Upper lobe of left lung (tissue), 6 donors: ENCODE measurements at regions not wholly inside any gene's neighbourhood (a gene's known extent, or its start where the extent isn't known, plus 50 kb on each side); places are given as distances from the start of the nearest gene placed in this dataset.

Source experiments
- ATAC-seq, 2 donors: fragments of 200-7000 bp; cut with Tn5 transposase; one replicate each; pipeline ENCODE4 v1.9.1; 2022; ENCODE audit warnings: mild to moderate bottlenecking in 2 of 2, moderate library complexity in 2 of 2; ENCODE audit not compliant: low FRiP score in 2 of 2
- DNase-seq, 2 donors: peaks; one replicate each; pipeline ENCODE4 v3.0.0-alpha.2; 2019 to 2020
- H3K27ac ChIP-seq, 4 donors: fragments of 200-600 bp; sonication (generic); one replicate each; pipeline ENCODE4 v1.5.1; 2016 to 2019
- H3K27me3 ChIP-seq, 4 donors: fragments of 200-600 bp; sonication (generic); one replicate each; pipeline ENCODE4 v1.5.1; 2017 to 2019
- H3K36me3 ChIP-seq, 4 donors: fragments of 200-600 bp; sonication (generic); one replicate each; pipeline ENCODE4 v1.5.1; 2016 to 2019
- H3K4me1 ChIP-seq, 4 donors: fragments of 200-600 bp; sonication (generic); one replicate each; pipeline ENCODE4 v1.5.1; 2018 to 2019
- H3K4me3 ChIP-seq, 4 donors: fragments of 200-600 bp; sonication (generic); one replicate each; pipeline ENCODE4 v1.5.1; 2017 to 2019; ENCODE audit warnings: mild to moderate bottlenecking in 2 of 4, moderate library complexity in 1 of 4
- H3K9me3 ChIP-seq, 4 donors: fragments of 200-600 bp; sonication (generic); one replicate each; pipeline ENCODE4 v1.5.1; 2018 to 2019
- EP300 ChIP-seq, 4 donors: sonication (generic); formaldehyde crosslinking; IDR thresholded peaks; one replicate each; pipeline ENCODE4 v1.5.1; 2017; ENCODE audit warnings: antibody characterized with exemption in 4 of 4, control low read depth in 2 of 4
- POLR2A ChIP-seq, 4 donors: fragments of 450-650 bp; IDR thresholded peaks; one replicate each; pipeline ENCODE4 v1.5.1; 2016 to 2017; ENCODE audit warnings: antibody characterized with exemption in 4 of 4, mild to moderate bottlenecking in 2 of 4
- POLR2AphosphoS5 ChIP-seq, 2 donors: sonication (generic); formaldehyde crosslinking; IDR thresholded peaks; one replicate each; pipeline ENCODE4 v1.5.1; 2017; ENCODE audit warnings: antibody characterized with exemption in 2 of 2
- WGBS, 2 donors: methylation state at CpG; one replicate each; pipeline ENCODE4 v1.1.5; 2017 to 2018; 5-methylcytosine and 5-hydroxymethylcytosine counted together
- TF ChIP-seq, protein P1 (sequence below), 6 experiments: fragments of 450-650 bp in 4 of 6; fragments of 200-600 bp in 2 of 6; sonication (generic) in 2 of 6; IDR thresholded peaks; one replicate each; pipeline ENCODE4 v1.5.1; 2016 to 2019; ENCODE audit warnings: antibody characterized with exemption in 6 of 6
- donor health status: DM: no; HTN: no; CAD: no; lungs with moderate emphysema.
- donor health status: DM: no; HTN: yes; CAD: no; lungs with severe emphysema.

DNA sequence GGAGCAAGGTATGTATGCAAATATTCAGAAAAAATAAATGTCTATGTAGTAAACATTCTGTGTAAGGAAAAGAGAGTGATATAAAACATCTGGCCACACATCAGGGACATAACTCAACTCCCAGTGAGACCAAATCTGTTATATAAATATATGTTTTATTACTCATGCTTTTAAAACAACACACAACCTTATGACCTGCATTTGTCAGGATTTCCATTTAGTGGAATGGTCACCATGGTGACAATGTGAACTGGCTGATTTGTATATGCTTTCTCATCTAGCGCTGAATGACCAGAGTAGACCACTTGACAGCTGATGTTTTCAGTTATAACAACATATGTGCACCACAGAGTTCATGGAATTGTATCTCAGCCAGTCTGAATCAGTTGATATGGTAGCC lies 551.7 kb downstream of the HTR7 start:
- H3K36me3 ChIP-seq: no peaks in the 10 kb centered on the region
- no peaks in the 10 kb centered on the region for H3K9me3 ChIP-seq
- H3K4me3 ChIP-seq: no peak overlapping the region
- no peaks in the 10 kb centered on the region for H3K27me3 ChIP-seq
- DNase-seq (no peak), ATAC-seq (no peak)
- no peak overlapping the region for H3K27ac ChIP-seq
- WGBS, 2 donors: 38 to 71% methylated on average over 1 of the region's 1 CpG
- no peaks in the 10 kb centered on the region for H3K4me1 ChIP-seq
- TF ChIP-seq POLR2AphosphoS5 (IDR thresholded peaks at IDR 0.05) (no peak), EP300 (IDR thresholded peaks at IDR 0.05) (no peak), POLR2A (IDR thresholded peaks at IDR 0.05) (no peak)
- TF ChIP-seq, protein P1, sequence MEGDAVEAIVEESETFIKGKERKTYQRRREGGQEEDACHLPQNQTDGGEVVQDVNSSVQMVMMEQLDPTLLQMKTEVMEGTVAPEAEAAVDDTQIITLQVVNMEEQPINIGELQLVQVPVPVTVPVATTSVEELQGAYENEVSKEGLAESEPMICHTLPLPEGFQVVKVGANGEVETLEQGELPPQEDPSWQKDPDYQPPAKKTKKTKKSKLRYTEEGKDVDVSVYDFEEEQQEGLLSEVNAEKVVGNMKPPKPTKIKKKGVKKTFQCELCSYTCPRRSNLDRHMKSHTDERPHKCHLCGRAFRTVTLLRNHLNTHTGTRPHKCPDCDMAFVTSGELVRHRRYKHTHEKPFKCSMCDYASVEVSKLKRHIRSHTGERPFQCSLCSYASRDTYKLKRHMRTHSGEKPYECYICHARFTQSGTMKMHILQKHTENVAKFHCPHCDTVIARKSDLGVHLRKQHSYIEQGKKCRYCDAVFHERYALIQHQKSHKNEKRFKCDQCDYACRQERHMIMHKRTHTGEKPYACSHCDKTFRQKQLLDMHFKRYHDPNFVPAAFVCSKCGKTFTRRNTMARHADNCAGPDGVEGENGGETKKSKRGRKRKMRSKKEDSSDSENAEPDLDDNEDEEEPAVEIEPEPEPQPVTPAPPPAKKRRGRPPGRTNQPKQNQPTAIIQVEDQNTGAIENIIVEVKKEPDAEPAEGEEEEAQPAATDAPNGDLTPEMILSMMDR (IDR thresholded peaks at IDR 0.05): no peak

DNA sequence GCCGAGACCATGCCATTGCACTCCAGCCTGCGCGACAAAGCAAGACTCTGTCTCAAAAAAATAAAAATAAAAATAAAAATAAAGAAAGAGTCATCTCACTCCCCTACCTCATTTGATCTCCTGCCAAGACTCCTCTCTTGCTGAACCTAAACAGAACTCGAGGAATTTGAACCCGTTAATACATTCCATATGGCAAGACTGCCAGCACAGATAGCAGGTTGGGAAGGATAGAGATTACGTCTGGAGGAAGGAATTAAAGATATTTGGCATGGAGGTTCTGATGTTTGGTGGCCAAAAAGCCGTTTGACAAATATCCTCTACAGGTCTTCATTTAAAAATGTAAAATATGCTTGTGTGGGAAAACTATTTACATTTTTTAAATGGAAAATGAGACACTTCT lies 549.6 kb downstream of the HTR7 start:
- DNase-seq (no peak), ATAC-seq (no peak)
- Histone ChIP-seq H3K27me3 (no peaks in the 10 kb centered on the region), H3K36me3 (no peaks in the 10 kb centered on the region), H3K27ac (no peak overlapping the region), H3K4me3 (no peak overlapping the region), H3K4me1 (no peaks in the 10 kb centered on the region), H3K9me3 (no peaks in the 10 kb centered on the region)
- TF ChIP-seq POLR2AphosphoS5 (IDR thresholded peaks at IDR 0.05) (no peak), EP300 (IDR thresholded peaks at IDR 0.05) (no peak), POLR2A (IDR thresholded peaks at IDR 0.05) (no peak)
- TF ChIP-seq, protein P1 (IDR thresholded peaks at IDR 0.05): no peak
- WGBS, 2 donors: 60 to 73% methylated on average over 7 of the region's 7 CpGs

DNA sequence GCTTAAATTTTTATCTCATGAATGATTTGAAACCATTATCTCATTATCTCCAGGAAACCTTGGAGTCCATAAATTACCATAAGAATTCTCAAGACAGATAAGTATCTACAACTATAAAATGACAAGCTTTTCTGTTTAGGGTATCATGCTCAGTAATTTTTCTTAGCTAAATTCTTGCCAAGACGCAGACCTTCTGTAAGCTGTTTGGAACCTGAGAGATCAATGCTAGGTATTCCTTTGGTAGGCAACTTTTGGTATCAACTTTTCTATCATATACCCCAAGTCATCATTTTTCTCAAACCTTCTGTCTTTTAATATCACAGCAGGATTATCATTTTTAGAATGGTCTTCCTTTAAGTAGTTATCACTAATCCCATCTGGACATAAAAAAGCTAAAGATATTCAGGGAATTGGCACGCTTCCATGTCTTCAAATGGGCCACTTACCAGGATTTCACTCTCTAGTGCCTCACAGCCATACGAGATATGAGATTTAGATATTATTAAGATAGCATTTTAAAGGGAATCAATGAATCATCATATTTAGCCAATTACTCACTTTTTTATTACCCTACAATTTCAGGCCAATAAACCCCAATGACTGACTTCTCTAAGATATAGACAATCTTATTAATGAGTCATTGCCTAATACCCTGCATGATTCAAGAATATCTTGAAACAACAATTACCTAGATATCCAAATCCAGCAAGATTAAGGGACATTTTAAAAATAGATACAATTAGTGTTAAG lies 544.1 kb downstream of the HTR7 start:
- TF ChIP-seq POLR2AphosphoS5 (IDR thresholded peaks at IDR 0.05): no peak
- no peak for TF ChIP-seq POLR2A (IDR thresholded peaks at IDR 0.05)
- TF ChIP-seq, protein P1 (IDR thresholded peaks at IDR 0.05): no peak
- no peak for TF ChIP-seq EP300 (IDR thresholded peaks at IDR 0.05)
- Histone ChIP-seq H3K27ac (no peak overlapping the region), H3K27me3 (no peaks in the 10 kb centered on the region), H3K9me3 (no peaks in the 10 kb centered on the region), H3K36me3 (no peaks in the 10 kb centered on the region), H3K4me3 (no peak overlapping the region), H3K4me1 (no peaks in the 10 kb centered on the region)
- DNase-seq (no peak), ATAC-seq (no peak)
- WGBS, 2 donors: 75 to 83% methylated on average over 3 of the region's 3 CpGs

DNA sequence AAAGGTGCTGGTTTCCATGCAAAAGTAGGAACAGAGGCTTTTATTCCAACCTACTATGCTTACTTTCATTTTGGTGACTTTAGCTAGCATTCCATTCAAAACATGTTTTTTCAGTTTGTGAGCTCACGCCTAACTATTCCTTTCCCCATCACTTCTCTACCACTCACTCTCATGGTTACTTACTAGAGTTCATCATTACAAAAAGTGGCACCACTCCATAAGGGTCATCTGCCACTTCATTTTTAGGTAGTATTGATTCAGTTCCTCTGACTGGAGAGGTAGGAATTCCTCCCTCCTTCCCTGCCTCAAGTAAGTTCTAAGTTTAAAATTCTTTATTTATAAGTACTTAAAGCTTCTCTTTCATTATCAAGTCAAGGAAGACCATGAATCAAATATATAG lies 543.1 kb downstream of the HTR7 start:
- WGBS, 2 donors: 82 to 97% methylated on average over 1 of the region's 1 CpG
- DNase-seq (no peak), ATAC-seq (no peak)
- Histone ChIP-seq H3K4me1 (no peaks in the 10 kb centered on the region), H3K27me3 (no peaks in the 10 kb centered on the region), H3K4me3 (no peak overlapping the region), H3K36me3 (no peaks in the 10 kb centered on the region), H3K9me3 (no peaks in the 10 kb centered on the region), H3K27ac (no peak overlapping the region)
- no peak for TF ChIP-seq POLR2AphosphoS5 (IDR thresholded peaks at IDR 0.05)
- TF ChIP-seq POLR2A (IDR thresholded peaks at IDR 0.05): no peak

DNA sequence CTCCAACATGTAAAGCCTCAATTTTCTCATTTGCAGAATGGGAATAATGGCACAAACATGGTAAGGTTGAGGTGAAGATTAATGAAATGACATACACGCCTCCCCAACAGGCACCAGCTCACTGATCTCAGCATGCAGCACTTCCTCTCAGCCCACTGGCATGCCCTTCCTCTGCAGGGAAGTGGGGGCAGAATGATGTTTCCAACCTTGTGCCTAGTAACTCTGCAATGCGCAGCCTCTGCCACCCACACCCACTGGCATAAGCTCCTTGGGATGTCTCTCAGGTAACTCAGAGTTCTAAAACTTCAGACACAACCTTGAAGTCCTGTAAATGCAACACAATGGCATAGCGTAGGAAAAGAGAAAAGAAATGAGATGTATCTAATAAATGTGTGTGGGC lies 540.7 kb downstream of the HTR7 start:
- H3K36me3 ChIP-seq: no peaks in the 10 kb centered on the region
- WGBS, 2 donors: 83 to 85% methylated on average over 3 of the region's 3 CpGs
- TF ChIP-seq, protein P1 (IDR thresholded peaks at IDR 0.05): no peak
- no peak for TF ChIP-seq EP300 (IDR thresholded peaks at IDR 0.05)
- no peak for TF ChIP-seq POLR2AphosphoS5 (IDR thresholded peaks at IDR 0.05)
- TF ChIP-seq POLR2A (IDR thresholded peaks at IDR 0.05): no peak
- no peak for DNase-seq
- H3K9me3 ChIP-seq: no peaks in the 10 kb centered on the region
- ATAC-seq: no peak
- H3K27ac ChIP-seq: no peak overlapping the region
- H3K27me3 ChIP-seq: no peaks in the 10 kb centered on the region
- H3K4me3 ChIP-seq: no peak overlapping the region
- no peaks in the 10 kb centered on the region for H3K4me1 ChIP-seq
